Amygdala (tissue), 56 donors: ENCODE measurements at regions not wholly inside any gene's neighbourhood (a gene's known extent, or its start where the extent isn't known, plus 50 kb on each side); places are given as distances from the start of the nearest gene placed in this dataset.
"Not testable (repeated sequence)": the region's sequence is repeated elsewhere in the genome, so short reads cannot be mapped to it uniquely, and the experiment has no call there.

Experiments
- DNase-seq, 56 donors: peaks; one replicate each; lab custom pipeline; 2025; lab: John Stamatoyannopoulos, UW

GRCh38 chr16:49939495-49939894 lies 83.6 kb upstream of the ZNF423 start:
- DNase-seq = no peak

- DNase-seq = no peak
Measured at GRCh38 chr16:49940464-49941224, 84.4 kb upstream of the CNEP1R1 start.

GRCh38 chr16:49944221-49944620 lies 80.8 kb upstream of the CNEP1R1 start:
- no peak for DNase-seq

GRCh38 chr16:49947907-49948678 lies 76.9 kb upstream of the CNEP1R1 start:
- no peak for DNase-seq

GRCh38 chr16:49951574-49952195 lies 73.3 kb upstream of the CNEP1R1 start:
- no peak for DNase-seq

- DNase-seq = no peak
Measured at GRCh38 chr16:49952386-49952785, 72.6 kb upstream of the CNEP1R1 start.

- DNase-seq = no peak
Measured at GRCh38 chr16:49953090-49953489, 71.9 kb upstream of the CNEP1R1 start.

- DNase-seq = no peak
Measured at GRCh38 chr16:49955858-49956257, 69.2 kb upstream of the CNEP1R1 start.

- no peak for DNase-seq
Measured at GRCh38 chr16:49956915-49957314, 68.1 kb upstream of the CNEP1R1 start.

- DNase-seq = no peak
Measured at GRCh38 chr16:49958448-49958847, 66.6 kb upstream of the CNEP1R1 start.

- DNase-seq = no peak
Measured at GRCh38 chr16:49959552-49960277, 65.3 kb upstream of the CNEP1R1 start.

GRCh38 chr16:49961089-49961488 lies 63.9 kb upstream of the CNEP1R1 start:
- no peak for DNase-seq

- DNase-seq = not testable (repeated sequence)
Measured at GRCh38 chr16:49962566-49962965, 62.5 kb upstream of the CNEP1R1 start.

- no peak for DNase-seq
Measured at GRCh38 chr16:49964316-49964715, 60.7 kb upstream of the CNEP1R1 start.

GRCh38 chr16:49964973-49965372 lies 60.1 kb upstream of the CNEP1R1 start:
- no peak for DNase-seq

GRCh38 chr16:49967012-49967559 lies 57.9 kb upstream of the CNEP1R1 start:
- no peak for DNase-seq

GRCh38 chr16:49969091-49970030 lies 55.7 kb upstream of the CNEP1R1 start:
- no peak for DNase-seq

- DNase-seq = no peak
Measured at GRCh38 chr16:49970797-49971431, 54.1 kb upstream of the CNEP1R1 start.

- no peak for DNase-seq
Measured at GRCh38 chr16:49972280-49972679, 52.7 kb upstream of the CNEP1R1 start.
